PFSK-1 (cell line): ENCODE measurements at regions not wholly inside any gene's neighbourhood (a gene's known extent, or its start where the extent isn't known, plus 50 kb on each side); places are given as distances from the start of the nearest gene placed in this dataset.

ENCODE experiments used
- POLR2AphosphoS5 ChIP-seq: IDR thresholded peaks from 2 replicates; pipeline ENCODE4 v1.6.1; 2012; ENCODE audit warnings: low read depth, mild to moderate bottlenecking, control low read depth, low read length, moderate library complexity
- TF ChIP-seq, protein P1 (sequence below), 2 experiments: IDR thresholded peaks; 2 replicates each; pipeline versions ENCODE4 v1.6.1 to v1.8.0; 2011 to 2012; ENCODE audit warnings: low read depth in 2 of 2, low read length in 2 of 2, control low read depth in 1 of 2, inconsistent platforms in 1 of 2, mild to moderate bottlenecking in 1 of 2, moderate library complexity in 1 of 2; ENCODE audit not compliant: insufficient read depth in 1 of 2

DNA sequence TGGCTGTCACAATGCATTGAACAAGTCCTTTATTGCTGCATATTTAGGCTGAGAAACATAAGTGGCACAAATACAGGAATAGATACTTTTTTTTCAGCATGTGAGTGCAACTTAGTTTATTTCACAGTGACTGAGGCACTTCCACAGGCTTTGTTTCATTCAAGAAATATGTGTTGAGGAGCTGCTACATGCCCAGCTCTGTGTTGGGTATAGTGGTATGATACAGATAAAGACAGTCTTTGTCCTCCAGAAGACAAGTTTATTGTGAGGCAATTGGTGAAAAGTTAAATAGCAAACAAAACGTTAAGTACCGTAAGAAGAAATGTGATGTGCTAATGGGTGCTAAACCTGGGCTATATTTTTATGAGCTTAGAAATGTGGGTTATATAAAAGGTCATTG, 186.4 kb downstream of the SPRY1 start:
- no peak for TF ChIP-seq POLR2AphosphoS5
- TF ChIP-seq, protein P1, sequence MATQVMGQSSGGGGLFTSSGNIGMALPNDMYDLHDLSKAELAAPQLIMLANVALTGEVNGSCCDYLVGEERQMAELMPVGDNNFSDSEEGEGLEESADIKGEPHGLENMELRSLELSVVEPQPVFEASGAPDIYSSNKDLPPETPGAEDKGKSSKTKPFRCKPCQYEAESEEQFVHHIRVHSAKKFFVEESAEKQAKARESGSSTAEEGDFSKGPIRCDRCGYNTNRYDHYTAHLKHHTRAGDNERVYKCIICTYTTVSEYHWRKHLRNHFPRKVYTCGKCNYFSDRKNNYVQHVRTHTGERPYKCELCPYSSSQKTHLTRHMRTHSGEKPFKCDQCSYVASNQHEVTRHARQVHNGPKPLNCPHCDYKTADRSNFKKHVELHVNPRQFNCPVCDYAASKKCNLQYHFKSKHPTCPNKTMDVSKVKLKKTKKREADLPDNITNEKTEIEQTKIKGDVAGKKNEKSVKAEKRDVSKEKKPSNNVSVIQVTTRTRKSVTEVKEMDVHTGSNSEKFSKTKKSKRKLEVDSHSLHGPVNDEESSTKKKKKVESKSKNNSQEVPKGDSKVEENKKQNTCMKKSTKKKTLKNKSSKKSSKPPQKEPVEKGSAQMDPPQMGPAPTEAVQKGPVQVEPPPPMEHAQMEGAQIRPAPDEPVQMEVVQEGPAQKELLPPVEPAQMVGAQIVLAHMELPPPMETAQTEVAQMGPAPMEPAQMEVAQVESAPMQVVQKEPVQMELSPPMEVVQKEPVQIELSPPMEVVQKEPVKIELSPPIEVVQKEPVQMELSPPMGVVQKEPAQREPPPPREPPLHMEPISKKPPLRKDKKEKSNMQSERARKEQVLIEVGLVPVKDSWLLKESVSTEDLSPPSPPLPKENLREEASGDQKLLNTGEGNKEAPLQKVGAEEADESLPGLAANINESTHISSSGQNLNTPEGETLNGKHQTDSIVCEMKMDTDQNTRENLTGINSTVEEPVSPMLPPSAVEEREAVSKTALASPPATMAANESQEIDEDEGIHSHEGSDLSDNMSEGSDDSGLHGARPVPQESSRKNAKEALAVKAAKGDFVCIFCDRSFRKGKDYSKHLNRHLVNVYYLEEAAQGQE (IDR thresholded peaks at IDR 0.05; ENCODE audit: insufficient read depth in 1 of 2, low read depth in 2 of 2, low read length in 2 of 2), result no peak
